ENCODE measurements at regions not wholly inside any gene's neighbourhood (a gene's known extent, or its start where the extent isn't known, plus 50 kb on each side); places are given as distances from the start of the nearest gene placed in this dataset.

DNA sequence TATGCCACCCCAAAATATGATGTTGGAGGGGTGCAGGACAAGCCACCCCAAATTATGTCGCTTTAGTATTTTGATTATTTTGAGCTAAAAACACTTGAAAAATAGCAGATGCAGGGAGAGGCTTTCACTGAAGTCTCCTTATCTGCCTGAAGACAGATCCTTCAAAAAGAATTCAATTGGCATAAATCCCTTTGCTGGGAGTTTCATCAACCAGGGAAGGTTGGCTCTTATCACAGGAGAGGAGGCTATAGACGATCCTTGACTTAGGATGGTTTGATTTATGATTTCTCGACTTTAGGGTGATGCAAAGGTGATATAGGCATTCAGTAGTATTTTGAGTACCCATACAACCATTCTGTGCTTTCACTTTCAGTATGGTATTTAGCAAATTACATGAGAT, 97.8 kb upstream of the CAMK1G start:
- in situ Hi-C loops (cut with HindIII; ENCODE audit: low pct_ligation_motif_present, low pct_unique_long_range_greater_than_20kb, low sequenced_read_pairs), result no loop called here
- no peak for DNase-seq

DNA sequence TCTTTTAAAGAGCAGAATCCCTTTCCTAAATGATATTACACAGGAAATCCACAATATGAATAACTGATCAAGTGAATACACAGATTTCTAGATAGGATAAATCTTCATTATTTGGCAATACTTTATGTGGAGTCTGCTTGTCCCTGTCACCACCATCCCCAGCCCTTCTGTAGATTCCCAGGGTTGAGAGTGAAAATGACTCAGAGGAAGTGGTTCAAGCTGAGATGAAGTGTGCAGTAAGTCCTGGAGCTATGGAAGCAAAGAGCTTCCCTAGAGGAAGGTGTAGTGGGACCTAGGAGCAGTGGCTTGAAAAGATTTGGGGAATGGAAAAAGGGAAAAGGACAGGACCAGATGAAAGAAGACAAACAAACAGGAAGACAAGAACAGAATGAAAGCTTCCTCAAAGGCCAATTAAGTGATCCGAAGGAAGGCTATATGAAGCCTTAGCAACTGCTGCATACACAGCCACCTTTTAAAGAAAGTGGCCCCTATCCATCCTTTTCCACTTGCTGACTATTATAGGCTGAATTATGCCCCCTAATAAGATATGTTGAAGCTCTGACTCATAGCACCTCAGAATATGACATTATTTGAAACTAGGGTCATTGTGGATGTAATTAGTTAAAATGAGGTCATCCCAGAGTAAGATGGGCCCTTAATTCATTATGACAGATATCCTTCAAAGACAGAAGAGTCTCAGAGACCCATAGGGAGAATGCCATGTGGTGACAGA, 96.5 kb upstream of the CAMK1G start:
- in situ Hi-C loops (cut with HindIII; ENCODE audit: low pct_ligation_motif_present, low pct_unique_long_range_greater_than_20kb, low sequenced_read_pairs), result no loop called here
- DNase-seq, result peak; percentile 26

DNA sequence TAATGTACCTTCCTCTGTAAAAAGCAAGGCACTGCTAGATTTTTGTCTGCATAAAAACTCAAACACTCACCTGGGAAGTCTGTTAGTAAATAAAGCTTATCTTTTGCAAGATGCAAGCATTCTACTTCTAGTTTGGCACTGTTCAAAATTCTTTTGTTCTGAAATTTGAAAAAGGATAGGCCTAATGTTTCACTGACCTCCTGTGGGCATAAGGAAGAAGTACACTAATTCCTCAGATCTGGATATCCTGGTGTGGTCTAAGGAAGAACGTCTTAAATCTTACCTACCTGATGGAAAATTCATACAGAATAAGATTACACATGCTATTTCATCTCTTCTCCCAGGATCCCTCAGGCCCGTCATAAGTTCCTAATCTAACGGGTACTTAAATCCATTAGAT, 93.5 kb upstream of the CAMK1G start:
- in situ Hi-C loops (cut with HindIII; ENCODE audit: low pct_ligation_motif_present, low pct_unique_long_range_greater_than_20kb, low sequenced_read_pairs), result no loop called here
- peak; percentile 33 for DNase-seq

- no peak for DNase-seq
- in situ Hi-C loops (cut with HindIII; ENCODE audit: low pct_ligation_motif_present, low pct_unique_long_range_greater_than_20kb, low sequenced_read_pairs), result no loop called here
These were observed 92.5 kb upstream of the CAMK1G start for GRCh38 chr1:209491031-209491430.

DNA sequence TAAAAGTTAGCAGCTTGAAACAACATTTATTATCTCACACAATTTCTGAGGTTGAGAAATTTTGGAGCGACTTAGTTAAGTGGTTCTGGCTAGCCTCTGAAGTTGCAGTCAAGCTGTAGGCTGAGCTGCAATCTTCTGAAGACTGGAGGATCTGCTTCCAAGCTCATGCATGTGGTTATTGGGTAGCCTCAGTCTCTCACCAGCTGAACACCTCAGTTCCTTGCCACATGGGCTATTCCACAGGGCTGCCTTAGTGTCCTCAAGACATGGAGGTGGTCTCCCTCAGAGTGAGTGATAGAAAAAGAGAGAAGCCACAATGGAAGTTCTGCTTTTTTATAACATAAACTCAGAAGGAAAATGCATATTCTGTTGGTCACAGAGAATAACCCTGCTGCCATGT, 92.0 kb upstream of the CAMK1G start:
- in situ Hi-C loops (cut with HindIII; ENCODE audit: low pct_ligation_motif_present, low pct_unique_long_range_greater_than_20kb, low sequenced_read_pairs), result no loop called here
- DNase-seq, result no peak

DNA sequence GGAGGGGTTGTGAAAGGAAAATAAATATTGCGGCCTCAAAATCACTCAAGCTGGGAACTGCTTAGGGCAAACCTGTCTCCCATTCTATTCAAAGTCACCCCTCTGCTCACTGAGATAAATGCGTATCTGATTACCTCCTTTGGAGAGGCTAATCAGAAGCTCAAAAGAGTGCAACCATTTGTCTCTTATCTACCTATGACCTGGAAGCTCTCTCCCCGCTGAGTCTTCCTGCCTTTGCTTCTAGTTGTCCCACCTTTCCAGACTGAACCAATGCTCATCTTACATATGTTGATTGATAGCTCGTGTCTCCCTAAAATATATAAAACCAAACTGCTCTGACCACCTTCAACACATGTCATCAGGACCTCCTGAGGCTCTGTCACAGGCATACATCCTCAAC, 91.6 kb upstream of the CAMK1G start:
- no peak for DNase-seq
- in situ Hi-C loops (cut with HindIII; ENCODE audit: low pct_ligation_motif_present, low pct_unique_long_range_greater_than_20kb, low sequenced_read_pairs), result no loop called here

DNA sequence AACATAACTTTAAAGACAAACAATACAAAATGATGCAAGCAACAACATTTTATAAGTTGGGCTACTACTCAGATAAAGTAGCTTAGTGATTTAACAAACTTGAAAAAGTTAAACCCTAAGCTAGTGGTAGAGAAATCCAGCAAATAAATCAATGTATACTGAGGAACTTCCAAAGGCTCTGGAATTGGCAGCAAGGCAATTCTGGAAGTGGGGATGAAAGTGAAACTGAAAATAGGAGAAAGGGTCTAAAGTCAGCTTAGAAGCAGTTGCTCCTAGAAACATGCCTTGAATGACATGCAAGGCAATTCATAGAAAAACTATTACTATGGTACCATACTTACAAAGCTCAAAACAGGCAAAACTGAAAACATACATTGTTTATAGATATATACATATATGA, 90.0 kb upstream of the CAMK1G start:
- in situ Hi-C loops (cut with HindIII; ENCODE audit: low pct_ligation_motif_present, low pct_unique_long_range_greater_than_20kb, low sequenced_read_pairs), result no loop called here
- peak; percentile 42 for DNase-seq

- in situ Hi-C loops (cut with HindIII; ENCODE audit: low pct_ligation_motif_present, low pct_unique_long_range_greater_than_20kb, low sequenced_read_pairs), result no loop called here
- DNase-seq, result no peak
These were observed 85.8 kb upstream of the CAMK1G start for GRCh38 chr1:209497729-209498128.

GRCh38 chr1:209500993-209501392, 82.5 kb upstream of the CAMK1G start:
- no peak for DNase-seq
- in situ Hi-C loops (cut with HindIII; ENCODE audit: low pct_ligation_motif_present, low pct_unique_long_range_greater_than_20kb, low sequenced_read_pairs), result no loop called here

GRCh38 chr1:209503196-209503595, 80.3 kb upstream of the CAMK1G start:
- in situ Hi-C loops (cut with HindIII; ENCODE audit: low pct_ligation_motif_present, low pct_unique_long_range_greater_than_20kb, low sequenced_read_pairs), result no loop called here
- no peak for DNase-seq

DNA sequence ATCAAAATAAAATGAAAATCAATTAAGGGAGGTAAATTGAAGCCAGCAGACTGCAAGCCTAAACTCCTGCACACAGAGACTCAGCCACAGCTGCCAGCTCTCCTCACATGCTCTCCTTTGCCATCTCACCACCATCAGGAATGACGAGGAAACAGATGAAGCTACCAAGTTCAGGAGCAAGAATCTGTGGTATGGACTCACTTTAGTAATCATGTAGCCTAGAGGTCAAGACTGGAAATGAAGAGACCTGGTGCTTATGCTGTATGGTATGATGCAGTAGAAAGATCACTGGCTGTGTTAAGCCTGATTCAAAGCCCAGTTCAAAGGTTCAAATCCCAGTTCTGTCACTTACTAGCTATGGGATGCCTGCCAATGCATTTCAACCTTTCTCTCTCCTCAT, 78.9 kb upstream of the CAMK1G start:
- DNase-seq, result no peak
- in situ Hi-C loops (cut with HindIII; ENCODE audit: low pct_ligation_motif_present, low pct_unique_long_range_greater_than_20kb, low sequenced_read_pairs), result no loop called here

- no peak for DNase-seq
- in situ Hi-C loops (cut with HindIII; ENCODE audit: low pct_ligation_motif_present, low pct_unique_long_range_greater_than_20kb, low sequenced_read_pairs), result no loop called here
These were observed 78.5 kb upstream of the CAMK1G start for GRCh38 chr1:209505044-209505443.

- in situ Hi-C loops (cut with HindIII; ENCODE audit: low pct_ligation_motif_present, low pct_unique_long_range_greater_than_20kb, low sequenced_read_pairs), result no loop called here
- DNase-seq, result no peak
These were observed 77.4 kb upstream of the CAMK1G start for GRCh38 chr1:209506101-209506500.

GRCh38 chr1:209509039-209509438, 74.5 kb upstream of the CAMK1G start:
- in situ Hi-C loops (cut with HindIII; ENCODE audit: low pct_ligation_motif_present, low pct_unique_long_range_greater_than_20kb, low sequenced_read_pairs), result no loop called here

DNA sequence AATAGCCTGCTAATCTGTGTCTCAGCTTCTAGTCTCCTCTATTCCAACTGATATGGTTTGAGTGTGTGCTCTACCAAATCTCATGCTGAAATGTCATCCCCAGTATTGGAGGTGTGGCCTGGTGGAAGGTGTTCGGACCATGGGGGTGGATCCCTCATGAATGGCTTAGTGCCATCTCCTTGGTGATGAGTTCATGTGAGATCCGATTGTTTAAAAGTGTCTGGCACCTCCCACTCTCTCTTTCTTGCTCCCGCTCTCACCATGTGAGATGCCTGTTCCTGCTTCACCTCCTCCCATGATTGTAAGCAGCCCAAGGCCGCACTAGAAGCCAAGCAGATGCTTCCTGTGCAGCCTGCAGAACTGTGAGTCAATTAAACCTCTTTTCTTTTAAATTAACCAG, 73.5 kb upstream of the CAMK1G start:
- in situ Hi-C loops (cut with HindIII; ENCODE audit: low pct_ligation_motif_present, low pct_unique_long_range_greater_than_20kb, low sequenced_read_pairs), result no loop called here
- no peak for DNase-seq

More at GRCh38 chr1:209509039-209509438, 74.5 kb upstream of the CAMK1G start:
- DNase-seq, result no peak

- in situ Hi-C loops (cut with HindIII; ENCODE audit: low pct_ligation_motif_present, low pct_unique_long_range_greater_than_20kb, low sequenced_read_pairs), result no loop called here
- no peak for DNase-seq
These were observed 72.3 kb upstream of the CAMK1G start for GRCh38 chr1:209511169-209511568.

GRCh38 chr1:209512821-209513220, 70.7 kb upstream of the CAMK1G start:
- in situ Hi-C loops (cut with HindIII; ENCODE audit: low pct_ligation_motif_present, low pct_unique_long_range_greater_than_20kb, low sequenced_read_pairs), result no loop called here
- DNase-seq, result no peak

DNA sequence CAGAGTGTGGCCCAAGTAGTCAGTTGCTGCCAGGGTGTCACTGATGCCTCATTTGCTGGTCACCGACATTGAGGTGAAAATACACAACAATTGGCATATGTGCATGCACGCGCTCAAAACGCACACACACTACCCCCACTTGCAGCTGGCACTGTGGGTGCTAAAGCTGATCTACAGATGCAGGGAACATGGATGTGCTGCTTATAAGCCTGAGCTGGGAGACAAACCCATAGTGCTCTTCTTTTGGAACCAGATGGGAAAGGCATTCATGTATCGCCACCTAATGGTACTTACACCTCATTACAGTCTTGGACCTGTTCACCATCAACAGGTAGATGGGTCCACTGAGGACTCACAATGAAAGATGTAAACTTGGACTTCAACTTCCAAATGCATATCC, 70.3 kb upstream of the CAMK1G start:
- in situ Hi-C loops (cut with HindIII; ENCODE audit: low pct_ligation_motif_present, low pct_unique_long_range_greater_than_20kb, low sequenced_read_pairs), result no loop called here
- DNase-seq, result peak; percentile 59

DNA sequence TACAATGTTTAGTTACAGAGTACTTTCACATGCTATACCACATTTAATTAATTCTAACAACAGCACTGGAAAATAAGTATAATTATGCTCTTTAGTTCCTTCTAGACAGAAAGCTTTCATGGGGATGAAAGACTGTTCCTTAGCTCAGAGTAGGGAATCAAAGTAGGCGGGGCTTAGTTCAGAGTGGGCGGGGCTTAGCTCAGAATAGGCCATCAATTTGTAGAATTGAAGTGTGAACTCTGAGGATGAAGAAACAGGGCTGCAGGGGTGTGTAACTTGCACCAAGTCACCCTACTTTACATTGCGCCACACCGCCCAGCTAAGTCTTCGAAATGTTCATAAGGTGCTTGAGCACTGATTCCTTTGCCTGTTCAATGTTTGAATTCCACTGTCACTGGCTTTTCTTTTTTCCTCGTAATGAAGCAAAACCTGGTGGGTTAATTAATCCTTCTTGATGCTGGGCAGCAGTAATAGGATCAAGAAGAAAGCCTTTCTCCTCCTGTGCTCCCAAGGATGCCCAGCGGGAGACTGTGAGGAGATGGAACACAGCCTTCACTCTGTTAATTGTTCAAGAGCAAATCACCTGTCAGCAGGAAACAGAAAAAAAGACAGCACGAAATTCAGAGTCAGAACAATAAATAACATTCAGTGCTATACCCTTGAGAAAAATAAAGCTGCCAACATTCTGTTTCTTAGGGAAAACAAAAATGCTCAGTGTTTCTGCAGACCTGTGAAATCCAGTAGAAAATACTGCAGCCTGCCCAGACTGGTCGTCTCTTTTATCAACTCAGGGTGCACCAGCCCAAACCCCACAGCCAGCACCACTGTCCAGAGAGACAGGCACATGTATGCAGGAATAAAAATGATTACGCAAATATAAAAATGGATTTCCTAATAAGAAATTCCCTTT, 66.5 kb upstream of the CAMK1G start:
- no peak for DNase-seq
- in situ Hi-C loops (cut with HindIII; ENCODE audit: low pct_ligation_motif_present, low pct_unique_long_range_greater_than_20kb, low sequenced_read_pairs), result no loop called here

DNA sequence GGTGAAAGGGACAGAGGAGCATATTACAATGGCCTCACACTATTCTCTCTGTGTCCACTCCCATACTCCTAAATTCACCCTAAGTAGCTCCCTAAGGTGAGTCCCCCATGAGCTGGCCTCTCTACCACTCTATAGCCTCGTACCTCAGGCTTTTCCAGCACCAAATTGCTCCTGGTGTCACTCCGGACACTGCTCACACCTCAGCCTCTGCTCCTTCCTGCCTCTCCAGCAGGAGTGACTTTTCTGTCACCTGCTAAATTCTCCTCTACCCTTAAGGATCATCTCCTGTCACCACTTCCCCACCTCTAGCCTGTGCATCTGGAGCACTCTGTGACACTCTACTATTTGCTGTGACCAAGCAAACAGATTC, 65.8 kb upstream of the CAMK1G start:
- in situ Hi-C loops (cut with HindIII; ENCODE audit: low pct_ligation_motif_present, low pct_unique_long_range_greater_than_20kb, low sequenced_read_pairs), result no loop called here

More for the DNA sequence above, 65.8 kb upstream of the CAMK1G start:
- DNase-seq, result no peak
